ENCODE measurements at regions not wholly inside any gene's neighbourhood (a gene's known extent, or its start where the extent isn't known, plus 50 kb on each side); places are given as distances from the start of the nearest gene placed in this dataset.

DNA sequence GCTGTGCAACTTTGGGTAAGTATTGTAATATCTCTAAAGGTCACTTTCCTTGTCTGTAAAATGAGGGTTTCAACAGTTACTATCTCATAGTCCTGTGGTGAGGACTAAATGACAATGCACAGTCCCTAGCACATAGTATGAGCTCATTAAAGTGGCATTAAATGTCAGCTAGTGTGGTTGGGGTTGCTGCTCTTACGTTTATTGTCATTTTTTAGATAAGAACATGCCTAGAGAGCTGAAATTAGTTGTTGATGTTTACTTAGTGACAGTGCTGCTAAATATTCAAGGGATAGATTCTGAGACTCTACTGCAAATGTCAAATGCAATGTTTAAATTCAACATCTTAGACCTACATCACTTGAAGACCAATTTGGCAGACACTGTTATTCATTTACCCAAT, 356.1 kb upstream of the ETAA1 start:
- DNase-seq (ENCODE audit: low spot score): no peak

DNA sequence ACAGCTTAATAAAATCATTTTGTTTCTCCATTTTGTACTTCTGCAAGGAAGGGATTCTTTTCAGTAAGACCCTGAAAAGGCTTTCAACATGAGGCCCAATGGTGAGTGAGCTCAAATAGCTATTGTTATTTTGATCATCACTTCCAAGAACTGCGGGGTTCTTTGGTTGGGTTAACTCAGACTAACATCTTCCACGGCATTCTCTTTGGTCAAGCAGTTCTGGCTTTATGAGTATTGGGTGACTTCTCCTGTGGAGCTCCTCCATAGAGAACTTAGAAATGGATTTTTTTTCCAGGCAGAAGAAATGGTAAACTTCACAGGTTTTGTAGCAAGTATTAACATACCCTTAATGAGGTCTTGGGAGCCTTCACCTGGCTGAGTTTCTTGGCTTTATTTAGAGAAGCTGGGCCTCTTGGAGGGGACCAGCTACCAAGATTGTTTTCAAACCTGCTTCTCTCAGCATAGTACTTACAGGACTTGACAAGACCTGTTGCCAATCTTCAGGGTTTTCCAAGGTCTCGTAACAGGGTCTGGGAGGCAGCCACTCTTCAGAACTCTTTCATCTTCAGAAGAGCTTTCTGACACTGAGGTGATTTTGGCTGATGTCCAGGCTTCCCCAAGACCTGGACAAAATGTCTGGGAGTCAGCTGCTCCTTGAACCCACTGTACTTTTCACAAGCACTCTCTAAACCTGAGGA, 353.2 kb upstream of the ETAA1 start:
- DNase-seq (ENCODE audit: low spot score): no peak

DNA sequence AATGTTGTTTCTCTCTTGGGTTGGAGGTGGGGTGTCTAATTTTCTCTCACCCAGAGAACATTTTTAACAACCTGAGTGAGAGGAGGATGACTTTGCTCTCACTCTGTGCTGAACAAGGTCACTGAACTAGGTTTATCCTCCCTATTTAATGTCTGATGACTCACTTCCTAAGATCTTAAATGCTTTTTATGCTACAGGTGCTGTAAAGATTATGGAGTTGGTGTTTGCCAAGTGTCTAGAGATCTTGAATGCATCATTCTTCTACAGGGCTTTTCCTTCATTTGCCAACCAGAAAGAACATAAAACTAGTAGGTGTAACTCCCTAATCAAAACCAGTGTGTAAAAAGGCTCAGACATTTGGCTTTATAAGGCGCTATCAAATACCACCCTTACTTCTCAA, 350.5 kb upstream of the ETAA1 start:
- peak; percentile 17 for DNase-seq (ENCODE audit: low spot score)

DNA sequence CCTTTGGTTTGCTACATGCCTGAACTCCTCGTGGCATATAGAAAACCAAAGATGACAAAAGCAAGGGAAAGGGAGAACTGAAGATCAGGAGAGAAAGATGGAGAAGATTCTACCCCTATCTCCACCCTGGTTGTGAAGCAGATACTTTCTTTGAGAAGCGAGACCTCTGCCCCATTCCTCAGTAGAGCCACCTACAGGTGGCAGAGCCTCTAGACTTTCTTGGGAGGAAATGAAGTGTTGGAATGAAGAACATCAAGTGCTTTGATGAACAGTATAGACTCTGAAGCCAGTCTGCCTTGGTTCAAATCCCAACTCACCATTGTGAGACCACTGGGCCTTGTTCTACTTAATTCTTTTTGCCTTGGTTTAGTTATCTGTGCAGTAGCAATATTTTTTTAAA, 348.8 kb upstream of the ETAA1 start:
- no peak for DNase-seq (ENCODE audit: low spot score)

DNA sequence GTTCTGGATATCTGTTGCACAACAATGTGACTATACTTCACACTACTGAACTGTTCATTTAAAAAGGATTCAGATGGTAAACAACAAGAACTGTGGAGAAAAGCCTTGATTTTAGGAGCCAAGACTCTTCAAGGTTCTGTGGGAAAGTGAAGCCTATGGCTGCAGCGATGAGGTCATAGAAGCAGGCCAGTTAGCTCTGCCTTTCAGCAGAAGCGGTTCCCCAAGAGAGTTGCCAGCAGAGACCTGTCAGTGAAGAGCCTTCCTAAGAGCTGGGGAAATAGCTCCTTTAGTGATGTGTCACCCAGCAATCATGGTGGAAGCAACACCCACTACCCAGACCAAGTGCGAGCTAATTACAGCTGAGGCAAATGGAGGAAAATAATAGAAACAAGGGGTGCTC, 346.5 kb upstream of the ETAA1 start:
- no peak for DNase-seq (ENCODE audit: low spot score)

DNA sequence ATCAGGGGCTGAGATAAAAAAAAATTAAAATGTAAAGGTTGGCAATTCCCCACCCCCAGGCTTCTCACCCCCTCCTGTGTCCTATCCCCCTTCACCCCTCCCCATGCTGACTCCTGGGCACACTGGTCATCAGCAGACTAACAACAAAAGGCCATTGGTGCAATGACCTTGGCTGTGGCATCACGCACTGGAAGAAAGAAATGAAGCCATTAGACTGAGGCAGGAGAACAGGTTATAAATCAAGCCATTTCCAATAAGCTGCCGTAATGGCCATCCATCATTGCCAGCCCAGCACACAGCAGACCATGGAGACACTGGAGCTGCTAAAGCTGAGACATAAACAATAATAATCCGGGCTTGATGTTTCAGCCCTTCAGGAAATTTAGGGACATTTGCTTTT, 342.4 kb upstream of the ETAA1 start:
- DNase-seq (ENCODE audit: low spot score): no peak

DNA sequence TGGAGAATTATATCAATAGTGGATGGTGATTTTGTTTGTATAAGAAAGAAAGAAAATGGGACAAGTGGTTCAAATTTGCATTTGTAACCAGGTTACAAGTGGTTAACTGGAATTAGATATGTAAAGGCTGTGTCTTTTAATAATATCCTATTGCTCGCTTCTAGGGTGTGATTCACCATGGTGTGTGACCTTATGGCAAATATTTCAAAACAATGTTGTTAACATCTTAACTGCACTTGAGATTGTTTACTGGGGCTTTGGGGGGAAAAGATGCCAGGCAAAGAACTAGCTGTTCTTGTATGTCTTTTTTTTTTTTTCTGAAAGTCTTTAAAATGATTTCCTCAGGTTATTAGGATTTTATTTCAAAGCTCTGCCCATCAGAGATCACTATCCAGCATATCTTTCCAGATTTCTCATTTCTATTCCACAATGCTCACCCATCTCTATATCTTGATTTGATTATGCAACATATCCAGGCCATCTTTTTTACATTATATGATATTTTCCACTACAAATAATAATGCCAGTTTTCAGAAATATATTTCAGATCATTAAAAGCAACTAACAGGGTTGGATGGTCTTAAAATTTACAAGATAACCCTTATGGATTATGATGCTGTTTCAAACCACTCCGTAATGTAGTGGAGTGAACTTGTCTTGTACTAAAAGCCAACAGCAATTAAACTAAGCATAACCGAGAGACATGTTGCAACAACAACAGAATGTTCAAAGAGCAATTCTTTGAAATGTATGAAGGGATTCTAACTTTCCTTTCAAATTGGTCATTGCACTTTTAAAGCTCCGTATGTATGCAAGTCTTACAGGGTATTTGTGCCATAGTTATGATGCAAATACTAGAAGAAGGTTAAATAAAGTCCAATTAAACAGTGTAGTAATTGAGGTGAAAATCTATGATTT, 341.5 kb upstream of the ETAA1 start:
- no peak for DNase-seq (ENCODE audit: low spot score)

DNA sequence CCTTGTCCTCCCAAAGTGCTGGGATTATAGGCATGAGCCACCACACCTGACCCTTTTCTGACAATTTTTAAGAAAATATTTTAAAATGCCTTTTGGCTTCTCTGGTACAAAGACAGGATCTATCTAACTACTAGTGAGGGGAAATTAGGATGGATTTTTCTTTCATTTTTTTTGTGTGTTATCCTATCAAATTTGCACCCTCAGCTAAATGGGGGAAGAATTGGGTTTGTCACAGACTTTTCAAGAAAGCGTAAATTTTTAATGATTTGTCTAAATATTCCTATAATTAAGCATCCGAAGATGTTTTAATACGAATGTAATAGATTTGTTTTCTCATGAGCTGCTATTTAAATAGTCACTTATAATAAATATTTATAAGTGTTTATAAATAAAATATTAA, 340.0 kb upstream of the ETAA1 start:
- DNase-seq (ENCODE audit: low spot score): no peak

DNA sequence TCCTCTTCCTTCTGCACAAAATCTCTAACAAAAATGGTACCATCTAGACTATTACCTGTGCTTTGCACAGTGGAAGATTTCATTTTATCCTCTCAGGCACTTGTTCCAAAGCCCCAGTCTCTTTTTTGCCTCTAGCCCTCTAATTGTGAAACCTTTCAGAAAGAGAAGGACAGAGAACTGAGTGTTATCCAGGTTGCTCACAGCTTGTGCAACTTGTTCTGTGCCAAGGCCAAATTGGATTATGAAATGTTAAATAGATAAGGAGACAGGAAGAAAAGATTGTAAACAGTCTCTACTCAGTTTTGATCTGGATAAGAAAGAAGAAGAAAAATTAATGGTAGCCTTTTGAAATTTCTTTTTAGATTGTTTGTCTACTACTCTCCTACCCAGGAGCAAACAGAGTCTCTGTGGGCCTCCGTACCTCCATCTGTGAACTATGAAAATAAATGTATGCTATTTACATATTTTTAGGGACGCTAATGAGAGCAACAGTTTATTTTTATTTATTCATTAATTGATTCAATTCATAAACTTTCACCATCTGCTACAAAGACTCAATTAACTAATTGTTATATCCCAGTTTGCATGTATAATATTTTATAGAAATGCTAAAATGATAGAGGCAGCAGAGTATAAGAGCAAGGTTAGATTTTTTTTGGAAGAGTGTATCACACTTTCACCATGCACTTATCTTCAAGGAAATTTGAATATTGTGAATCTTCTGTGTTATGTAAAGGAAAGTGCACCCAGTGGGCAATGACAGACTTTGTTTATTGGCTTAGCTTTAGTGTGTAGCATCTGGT, 339.0 kb upstream of the ETAA1 start:
- DNase-seq (ENCODE audit: low spot score): no peak

DNA sequence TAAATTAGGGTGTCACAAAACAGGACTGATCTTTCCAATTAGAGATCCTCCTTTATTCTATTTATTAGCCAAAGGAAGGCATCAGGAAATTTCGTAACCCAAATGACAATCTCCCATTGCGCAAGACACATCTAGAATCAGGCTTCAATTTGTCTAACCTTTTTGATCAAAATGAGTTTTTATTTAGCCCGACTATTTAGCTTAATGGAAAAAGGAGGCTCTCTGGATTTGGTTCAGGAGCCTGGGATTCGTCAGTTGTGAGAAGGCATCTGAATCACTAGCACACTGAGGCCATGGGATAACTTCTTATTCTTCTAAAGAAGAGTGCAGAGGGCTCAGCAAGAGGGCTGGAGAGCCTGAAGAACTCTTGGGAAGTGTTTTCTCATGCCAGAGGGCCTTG, 332.1 kb upstream of the ETAA1 start:
- DNase-seq (ENCODE audit: low spot score): no peak

DNA sequence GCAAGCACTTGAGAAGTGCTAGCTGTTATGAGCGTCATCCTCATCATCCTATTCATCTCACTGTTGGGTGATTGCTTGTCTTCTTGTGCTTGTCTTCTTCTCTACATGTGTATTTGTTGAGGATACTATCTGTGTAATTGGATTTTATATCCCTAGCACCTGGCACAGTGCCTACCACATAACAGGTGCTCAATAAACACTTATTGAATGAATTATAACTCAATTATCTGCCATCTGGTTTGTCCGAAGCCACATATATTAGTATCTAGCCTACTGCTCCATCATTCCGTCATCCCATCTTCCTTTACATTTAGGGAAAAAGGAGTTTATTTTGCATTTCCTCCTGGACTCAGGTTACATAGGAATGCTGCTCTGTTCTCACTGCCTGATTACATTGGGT, 330.4 kb upstream of the ETAA1 start:
- DNase-seq (ENCODE audit: low spot score): no peak

DNA sequence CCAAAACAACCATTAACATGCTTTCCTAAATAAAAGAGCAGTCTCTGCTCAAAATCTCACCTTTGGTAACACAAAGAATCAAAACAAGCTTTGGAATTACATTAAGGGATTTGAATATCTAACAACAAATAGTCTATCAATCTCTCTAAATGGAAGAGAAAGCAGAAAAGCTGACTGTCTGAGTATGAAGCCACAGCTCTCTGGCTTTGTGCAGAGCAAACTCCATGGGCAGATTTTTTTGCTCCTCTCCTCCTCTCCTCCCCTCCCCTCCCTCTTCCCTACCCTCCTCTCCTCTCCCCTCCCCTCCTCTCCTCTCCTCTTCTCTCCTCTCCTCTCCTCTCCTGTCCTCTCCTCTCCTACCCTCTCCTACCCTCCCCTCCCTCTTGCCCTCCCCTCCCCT, 329.5 kb upstream of the ETAA1 start:
- no peak for DNase-seq (ENCODE audit: low spot score)

DNA sequence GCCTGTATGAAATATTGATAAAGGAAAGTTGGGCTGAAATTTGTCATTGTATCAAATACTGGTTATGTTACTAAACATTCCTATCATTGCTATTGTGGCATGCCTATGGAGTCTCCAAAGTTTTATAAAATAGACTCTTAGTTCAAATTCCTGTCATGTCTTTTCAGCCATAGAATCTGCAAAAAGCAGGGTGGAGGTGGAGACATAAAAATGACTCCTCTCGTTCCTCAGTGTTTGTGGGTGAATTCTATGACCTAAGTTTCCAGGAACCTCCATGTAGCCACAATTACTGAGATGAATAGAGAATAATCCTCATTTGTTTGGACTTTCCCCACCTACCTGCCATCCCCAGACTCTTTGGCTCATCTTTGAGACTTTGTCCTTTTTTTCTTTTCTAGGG, 326.3 kb upstream of the ETAA1 start:
- DNase-seq (ENCODE audit: low spot score): no peak

DNA sequence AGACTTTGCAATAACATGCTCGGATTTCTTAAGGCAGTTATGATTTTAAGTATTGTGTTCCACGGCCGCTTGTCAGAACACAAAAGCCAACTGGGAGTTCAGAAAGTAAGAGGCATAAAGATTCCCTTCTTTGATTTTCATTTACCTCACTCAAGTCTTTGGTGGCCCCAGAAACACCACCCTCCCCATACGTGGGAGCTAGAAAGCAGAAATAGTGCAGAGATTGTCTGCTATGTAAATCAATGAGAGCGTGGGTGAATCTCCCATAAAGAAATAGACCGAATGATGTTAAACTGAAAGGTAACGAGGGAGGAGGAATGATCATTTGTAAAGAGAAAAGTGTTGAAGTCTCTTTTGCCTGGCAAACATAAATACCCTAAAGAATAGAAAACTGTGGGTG, 322.1 kb upstream of the ETAA1 start:
- no peak for DNase-seq (ENCODE audit: low spot score)

DNA sequence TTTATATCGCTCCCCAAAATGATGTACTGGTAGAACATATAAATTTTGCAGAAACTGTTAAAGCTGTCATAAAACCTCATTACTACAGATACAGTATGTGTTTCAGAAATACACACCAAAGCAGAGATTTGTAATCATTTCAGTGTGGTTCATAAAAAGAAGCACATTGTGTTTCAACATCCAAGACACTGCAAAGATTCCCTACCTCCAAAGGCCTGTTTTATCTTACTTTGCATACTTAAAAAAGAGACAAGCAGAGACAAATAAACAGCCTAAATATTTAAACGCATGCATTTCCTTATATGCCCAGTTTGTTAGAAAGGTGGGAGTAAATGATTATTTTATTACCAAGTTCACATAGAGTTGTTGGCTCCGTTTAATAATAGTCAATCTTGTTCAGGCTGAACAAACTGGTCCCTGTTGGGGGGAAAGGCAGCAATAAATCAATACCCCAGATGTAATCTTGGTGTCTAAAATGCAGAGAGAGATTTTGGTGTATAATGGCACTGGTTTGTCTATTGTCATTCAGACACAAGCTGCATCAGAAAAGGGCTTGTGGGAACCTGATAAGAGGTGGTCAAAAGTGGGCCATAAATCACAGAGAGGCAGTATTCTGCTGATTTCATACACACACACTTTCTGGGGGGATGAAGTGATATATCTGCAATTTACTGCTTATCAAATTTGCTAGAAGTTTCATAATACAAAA, 321.4 kb upstream of the ETAA1 start:
- DNase-seq (ENCODE audit: low spot score): no peak

DNA sequence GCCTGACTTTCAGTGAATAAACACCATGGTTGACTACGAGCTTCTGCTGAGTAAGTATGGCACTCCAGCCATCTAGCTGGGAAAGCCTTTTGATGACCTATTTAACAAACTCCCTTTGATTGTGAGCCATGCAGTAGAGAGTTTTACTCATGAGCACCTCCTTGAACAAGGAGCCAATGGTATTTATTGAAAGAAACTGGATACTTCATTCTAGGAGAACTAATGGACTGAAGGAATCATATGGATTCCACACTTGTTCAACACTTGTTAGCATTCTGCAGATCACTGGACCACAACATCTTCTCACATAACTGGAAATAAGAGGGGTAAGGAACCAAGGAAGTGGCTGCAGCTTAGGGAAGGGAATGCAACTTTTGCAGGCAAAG, 320.9 kb upstream of the ETAA1 start:
- DNase-seq (ENCODE audit: low spot score): no peak

DNA sequence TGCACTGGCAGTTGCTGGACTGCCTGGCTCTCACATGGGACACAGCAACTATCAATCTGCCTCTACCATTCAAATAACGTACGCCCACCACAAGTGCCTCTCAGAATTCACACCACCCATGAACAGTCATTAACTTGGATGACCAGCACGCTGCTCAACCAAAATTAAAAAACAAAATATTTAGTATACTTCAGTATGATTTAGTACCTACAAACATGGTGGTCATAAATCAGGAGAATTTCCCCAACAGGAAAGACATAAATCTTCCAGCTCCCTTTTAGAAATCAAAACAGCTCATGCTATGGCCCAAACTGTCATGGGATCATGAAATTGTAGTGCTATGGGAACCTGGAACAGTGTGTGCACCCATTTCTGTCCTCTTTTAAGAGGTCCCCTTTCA, 317.4 kb upstream of the ETAA1 start:
- no peak for DNase-seq (ENCODE audit: low spot score)

DNA sequence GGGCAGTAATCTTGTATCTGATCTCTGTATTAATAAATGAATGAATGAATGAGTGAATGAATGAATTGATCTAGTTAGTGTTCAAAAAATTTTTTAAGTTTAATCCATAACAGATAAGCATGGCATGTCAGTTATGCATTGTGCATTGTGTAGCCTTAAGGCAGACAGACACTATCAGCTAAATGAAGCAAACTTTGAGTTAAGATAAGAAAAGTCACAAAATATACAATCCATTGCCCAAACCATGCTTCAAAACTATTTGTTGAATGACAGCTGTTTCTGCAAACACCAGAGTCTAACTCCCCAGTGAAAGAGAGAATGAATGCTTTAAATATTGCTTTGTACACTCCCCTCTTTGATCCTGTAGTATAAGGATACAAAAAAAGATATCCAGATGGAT, 314.3 kb upstream of the ETAA1 start:
- no peak for DNase-seq (ENCODE audit: low spot score)

DNA sequence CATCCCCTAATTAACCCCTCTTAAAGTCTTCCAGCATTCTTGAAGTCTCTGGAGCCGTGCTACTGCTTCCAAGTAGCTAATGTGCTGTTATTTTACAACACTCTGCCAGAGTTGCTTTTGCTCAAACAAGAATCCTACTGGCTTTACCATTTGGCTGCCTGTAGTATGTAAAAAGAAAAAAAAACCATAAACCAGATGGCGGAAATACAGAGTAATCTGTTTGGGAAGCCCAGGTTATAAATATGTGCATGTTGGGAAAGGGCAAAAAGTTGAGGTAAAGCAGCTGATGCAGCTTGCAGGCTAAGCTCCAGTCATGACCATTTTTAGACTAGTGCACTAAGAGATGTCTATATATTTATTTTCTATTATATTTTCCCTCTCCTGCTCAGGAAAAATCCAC, 313.2 kb upstream of the ETAA1 start:
- no peak for DNase-seq (ENCODE audit: low spot score)

DNA sequence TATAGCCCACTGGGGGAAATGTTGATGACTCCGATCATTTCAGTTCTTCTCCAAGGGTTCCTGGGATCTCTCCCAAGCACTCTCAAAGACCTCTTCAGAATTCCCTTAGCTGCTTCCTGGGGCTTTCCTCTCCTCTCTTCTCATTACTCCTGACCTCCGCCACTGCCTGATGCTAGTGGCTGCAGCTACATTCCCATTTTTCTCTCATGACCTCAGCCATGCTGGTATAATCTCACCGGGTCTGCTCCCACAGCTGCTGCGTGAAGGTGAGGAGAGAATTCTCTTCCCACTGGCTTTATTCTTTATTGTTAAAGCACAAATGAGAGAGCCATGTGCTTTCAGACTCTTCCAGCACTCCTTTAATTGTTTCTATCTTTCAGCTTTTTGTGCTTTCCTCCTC, 312.0 kb upstream of the ETAA1 start:
- DNase-seq (ENCODE audit: low spot score): no peak

DNA sequence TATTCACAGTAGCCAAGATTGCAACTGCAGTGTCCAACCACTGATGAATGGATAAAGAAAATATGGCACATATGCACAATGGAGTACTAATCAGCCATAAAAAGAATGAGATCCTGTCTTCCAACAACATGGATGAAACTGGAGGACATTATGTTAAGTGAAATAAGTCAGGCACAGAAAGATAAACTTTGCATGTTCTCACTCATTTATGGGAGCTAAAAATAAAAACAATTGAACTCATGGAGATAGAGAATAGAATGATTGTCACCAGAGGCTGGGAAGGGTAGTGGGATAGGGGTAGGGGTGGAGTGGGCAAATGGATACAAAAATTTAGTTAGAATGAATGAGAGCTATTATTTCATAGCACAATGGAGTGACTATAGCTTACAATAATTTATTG, 305.5 kb upstream of the ETAA1 start:
- DNase-seq (ENCODE audit: low spot score): no peak

DNA sequence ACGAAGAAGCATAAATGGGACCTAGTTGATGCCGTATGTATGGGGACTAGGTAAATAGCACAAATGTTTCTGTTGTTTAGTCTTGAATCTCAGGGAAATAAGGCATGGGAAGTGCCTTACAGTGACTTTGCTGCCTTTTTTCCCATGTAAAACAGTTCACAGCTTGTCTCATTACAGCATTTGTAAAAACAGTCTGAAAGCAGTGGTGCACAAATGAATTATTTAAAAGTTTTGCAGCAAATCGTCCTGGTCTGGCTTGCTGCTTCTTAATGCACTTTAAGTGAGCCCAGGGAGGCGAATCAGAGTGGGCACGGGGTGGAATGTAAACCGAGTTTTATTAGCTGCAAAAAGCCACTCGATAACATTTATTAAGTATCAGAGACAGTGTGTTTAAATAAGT, 302.0 kb upstream of the ETAA1 start:
- no peak for DNase-seq (ENCODE audit: low spot score)

Data from SW480 (cell line).